Stimulated activated CD8-positive, alpha-beta memory T cell treated with anti-CD3 and anti-CD28 coated beads, Interleukin-7, amount 100 ng/mL, for 1 hour (primary cell): ENCODE measurements at regions not wholly inside any gene's neighbourhood (a gene's known extent, or its start where the extent isn't known, plus 50 kb on each side); places are given as distances from the start of the nearest gene placed in this dataset.
"Not testable (repeated sequence)": the region's sequence is repeated elsewhere in the genome, so short reads cannot be mapped to it uniquely, and the experiment has no call there.

Experiments
- DNase-seq, 2 donors: peaks; one replicate each; pipeline ENCODE4 v3.0.0-alpha.2; 2020; ENCODE audit warnings: low read depth in 2 of 2

- no peak for DNase-seq
These were observed 58.3 kb upstream of the SHB start for GRCh38 chr9:38127271-38127839.

- no peak for DNase-seq
These were observed 57.7 kb upstream of the SHB start for GRCh38 chr9:38126730-38127129.

- no peak for DNase-seq
These were observed 56.9 kb upstream of the SHB start for GRCh38 chr9:38125889-38126288.

GRCh38 chr9:38123359-38123758 is 54.3 kb upstream of the SHB start:
- not testable (repeated sequence) for DNase-seq

GRCh38 chr9:38120961-38121360 is 51.9 kb upstream of the SHB start:
- no peak for DNase-seq

- no peak for DNase-seq
These were observed 50.7 kb upstream of the SHB start for GRCh38 chr9:38119560-38120236.

GRCh38 chr9:38118862-38119438 is 49.9 kb upstream of the SHB start:
- no peak for DNase-seq
